Body of pancreas (tissue), 4 donors: ENCODE measurements at regions not wholly inside any gene's neighbourhood (a gene's known extent, or its start where the extent isn't known, plus 50 kb on each side); places are given as distances from the start of the nearest gene placed in this dataset.

Experiments
- ATAC-seq: fragments of 150-250 bp; one replicate; pipeline ENCODE4 v1.9.1; 2016
- DNase-seq, 4 donors: peaks; one replicate each; pipeline ENCODE4 v3.0.0-alpha.2; 2019
- H3K27ac ChIP-seq, 4 donors: fragments of 200-600 bp; sonication (generic); 1 replicate in 3 of 4; 2 replicates in 1 of 4; pipeline versions ENCODE4 v1.5.1 to v1.6.1; 2016 to 2019; ENCODE audit warnings: mild to moderate bottlenecking in 1 of 4, mixed read lengths in 1 of 4, moderate library complexity in 1 of 4
- H3K27me3 ChIP-seq, 2 donors: fragments of 200-600 bp; sonication (generic); one replicate each; pipeline ENCODE4 v1.6.0; 2016; ENCODE audit warnings: mild to moderate bottlenecking in 1 of 2
- H3K36me3 ChIP-seq, 2 donors: fragments of 200-600 bp; sonication (generic); replicated peaks in 1 of 2; 2 replicates each; pipeline ENCODE4 v1.5.1; 2016; ENCODE audit warnings: low read depth in 2 of 2; ENCODE audit not compliant: insufficient read depth in 1 of 2
- H3K4me1 ChIP-seq: fragments of 200-600 bp; sonication (generic); one replicate; pipeline ENCODE4 v1.6.0; 2016
- H3K4me3 ChIP-seq, 2 donors: fragments of 200-600 bp; sonication (generic); 1 replicate in 1 of 2; 2 replicates in 1 of 2; pipeline ENCODE4 v1.5.1; 2016 to 2019
- H3K9me3 ChIP-seq, 3 donors: fragments of 200-600 bp; sonication (generic); 1 replicate in 2 of 3; 2 replicates in 1 of 3; pipeline ENCODE4 v1.5.1; 2016
- CTCF ChIP-seq, 7 experiments: fragments of 450-650 bp in 4 of 7; fragments of 200-600 bp in 3 of 7; sonication (generic) in 3 of 7; IDR thresholded peaks; one replicate each; pipeline ENCODE4 v1.5.1; 2016 to 2019; ENCODE audit warnings: antibody characterized with exemption in 7 of 7
- POLR2A ChIP-seq, 3 donors: fragments of 450-650 bp; IDR thresholded peaks; one replicate each; pipeline ENCODE4 v1.6.1; 2016; ENCODE audit warnings: antibody characterized with exemption in 3 of 3, mild to moderate bottlenecking in 2 of 3
- WGBS, 2 donors: methylation state at CpG; one replicate each; pipeline ENCODE4 v1.1.5; 2017; 5-methylcytosine and 5-hydroxymethylcytosine counted together
- intact Hi-C: fragments of 100-400 bp; cut with DNase I; formaldehyde crosslinking; loops from one replicate; pipeline ENCODE4 v1.15.1; 2023

GRCh38 chr4:23718435-23718834, 171.4 kb downstream of the PPARGC1A start:
- Histone ChIP-seq H3K9me3 (no peaks in the 10 kb centered on the region), H3K4me1 (no peaks in the 10 kb centered on the region), H3K4me3 (no peak overlapping the region), H3K27ac (no peak overlapping the region), H3K36me3 (no peaks in the 10 kb centered on the region), H3K27me3 (no peaks in the 10 kb centered on the region)
- intact Hi-C loops, result no loop called here
- 77 to 89% methylated on average over 2 of the region's 2 CpGs for WGBS, 2 donors
- no peak for DNase-seq
- no peak for ATAC-seq
- no peak for TF ChIP-seq POLR2A (IDR thresholded peaks at IDR 0.05)
- no peak for TF ChIP-seq CTCF (IDR thresholded peaks at IDR 0.05)

GRCh38 chr4:23717528-23718248, 172.2 kb downstream of the PPARGC1A start:
- ATAC-seq, result peak; percentile 59
- Histone ChIP-seq H3K4me3 (no peak overlapping the region), H3K4me1 (no peaks in the 10 kb centered on the region), H3K36me3 (no peaks in the 10 kb centered on the region), H3K9me3 (no peaks in the 10 kb centered on the region), H3K27ac (no peak overlapping the region), H3K27me3 (no peaks in the 10 kb centered on the region)
- WGBS, 2 donors, result 63 to 67% methylated on average over 5 of the region's 5 CpGs
- peak in 1 of 4 donors; percentile 2 for DNase-seq
- intact Hi-C loops, result no loop called here
- TF ChIP-seq POLR2A (IDR thresholded peaks at IDR 0.05), result no peak
- TF ChIP-seq CTCF (IDR thresholded peaks at IDR 0.05), result peak in 6 of 7 experiments; percentile 23 to 41 (median 31)

GRCh38 chr4:23710298-23710697, 179.5 kb downstream of the PPARGC1A start:
- H3K36me3 ChIP-seq, result no peaks in the 10 kb centered on the region
- intact Hi-C loops, result no loop called here
- H3K4me1 ChIP-seq, result no peaks in the 10 kb centered on the region
- H3K27ac ChIP-seq, result no peak overlapping the region
- no peak for DNase-seq
- no peaks in the 10 kb centered on the region for H3K9me3 ChIP-seq
- 60 to 69% methylated on average over 1 of the region's 1 CpG for WGBS, 2 donors
- H3K4me3 ChIP-seq, result no peak overlapping the region
- TF ChIP-seq CTCF (IDR thresholded peaks at IDR 0.05) (no peak), POLR2A (IDR thresholded peaks at IDR 0.05) (no peak)
- ATAC-seq, result no peak
- no peaks in the 10 kb centered on the region for H3K27me3 ChIP-seq

GRCh38 chr4:23707652-23708026, 182.2 kb downstream of the PPARGC1A start:
- no peaks in the 10 kb centered on the region for H3K27me3 ChIP-seq
- H3K36me3 ChIP-seq, result no peaks in the 10 kb centered on the region
- 74 to 84% methylated on average over 2 of the region's 2 CpGs for WGBS, 2 donors
- no peak for TF ChIP-seq CTCF (IDR thresholded peaks at IDR 0.05)
- no peak for TF ChIP-seq POLR2A (IDR thresholded peaks at IDR 0.05)
- no peak for DNase-seq
- intact Hi-C loops, result no loop called here
- no peak overlapping the region for H3K4me3 ChIP-seq
- ATAC-seq, result no peak
- H3K4me1 ChIP-seq, result no peaks in the 10 kb centered on the region
- no peak overlapping the region for H3K27ac ChIP-seq
- no peaks in the 10 kb centered on the region for H3K9me3 ChIP-seq
